Activated naive CD8-positive, alpha-beta T cell treated with anti-CD3 and anti-CD28 coated beads, Interleukin-2, amount 10 ng/mL, durations not matched to agents 7 days and 5 days (primary cell): ENCODE measurements at regions not wholly inside any gene's neighbourhood (a gene's known extent, or its start where the extent isn't known, plus 50 kb on each side); places are given as distances from the start of the nearest gene placed in this dataset.

ENCODE experiments used
- ATAC-seq: fragments of 150-1000 bp; cut with Tn5 transposase; one replicate; pipeline ENCODE4 v1.10.0; 2021; ENCODE audit warnings: low read depth, moderate library complexity
- POLR2A ChIA-PET: fragments of 350-600 bp; sonication (Branson Sonifier 250); formaldehyde crosslinking; loops from one replicate; lab custom pipeline; 2021; ENCODE audit warnings: antibody characterized with exemption; lab: Charles Lee
- DNase-seq: peaks from one replicate; pipeline ENCODE4 v3.0.0; 2021
- H3K27ac Mint-ChIP-seq: one replicate; pipeline ENCODE4 v1.8.0; 2022; ENCODE audit warnings: mild to moderate bottlenecking, mixed read lengths
- H3K27me3 Mint-ChIP-seq: one replicate; pipeline ENCODE4 v1.8.0; 2022; ENCODE audit warnings: mild to moderate bottlenecking, moderate library complexity, mixed read lengths
- H3K36me3 Mint-ChIP-seq: one replicate; pipeline ENCODE4 v1.8.0; 2021; ENCODE audit warnings: mild to moderate bottlenecking, mixed read lengths
- H3K4me1 Mint-ChIP-seq: one replicate; pipeline ENCODE4 v1.8.0; 2021; ENCODE audit warnings: mixed read lengths
- H3K4me3 Mint-ChIP-seq: one replicate; pipeline ENCODE4 v1.8.0; 2022; ENCODE audit warnings: mild to moderate bottlenecking, moderate library complexity, mixed read lengths
- H3K9me3 Mint-ChIP-seq: one replicate; pipeline ENCODE4 v1.8.0; 2021; ENCODE audit warnings: mixed read lengths

- ATAC-seq (no peak), DNase-seq (no peak)
- H3K4me1 Mint-ChIP-seq: no peaks in the 10 kb centered on the region
- H3K27ac Mint-ChIP-seq: no peak overlapping the region
- no peaks in the 10 kb centered on the region for H3K27me3 Mint-ChIP-seq
- H3K9me3 Mint-ChIP-seq: no peaks in the 10 kb centered on the region
- POLR2A ChIA-PET: no interaction called here
- no peak overlapping the region for H3K4me3 Mint-ChIP-seq
- H3K36me3 Mint-ChIP-seq: no peaks in the 10 kb centered on the region
Measured at GRCh38 chr7:15863951-15864625, 177.6 kb upstream of the MEOX2 start.

DNA sequence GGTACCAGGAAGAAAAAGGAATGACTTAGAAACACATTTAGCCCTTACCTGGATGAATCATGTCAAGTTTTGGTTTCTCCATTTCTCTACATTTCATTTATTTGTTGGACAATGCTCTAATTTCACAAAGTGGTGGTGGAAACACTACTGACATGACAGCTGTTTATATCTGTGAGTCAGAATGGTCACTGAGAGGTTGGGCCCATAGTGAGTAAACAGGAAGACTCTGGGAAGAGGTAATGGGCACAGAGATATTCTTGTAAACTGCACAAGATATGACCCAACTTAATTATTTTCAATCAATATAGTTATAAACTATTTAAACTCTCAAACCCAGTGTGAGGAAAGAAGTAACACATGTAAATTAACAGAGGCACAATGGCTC is 176.3 kb upstream of the MEOX2 start:
- no peak for DNase-seq
- Mint-ChIP-seq H3K27me3 (no peaks in the 10 kb centered on the region), H3K4me3 (no peak overlapping the region), H3K27ac (no peak overlapping the region), H3K4me1 (no peaks in the 10 kb centered on the region), H3K36me3 (no peaks in the 10 kb centered on the region), H3K9me3 (peaks cover 2% of the 10 kb centered on the region)
- POLR2A ChIA-PET: no interaction called here
- no peak for ATAC-seq

- Mint-ChIP-seq H3K36me3 (no peaks in the 10 kb centered on the region), H3K4me1 (no peaks in the 10 kb centered on the region), H3K27me3 (no peaks in the 10 kb centered on the region), H3K9me3 (peaks cover 2% of the 10 kb centered on the region), H3K27ac (no peak overlapping the region), H3K4me3 (no peak overlapping the region)
- POLR2A ChIA-PET: no interaction called here
- DNase-seq: no peak
- ATAC-seq: no peak
Measured at GRCh38 chr7:15862016-15862780, 175.7 kb upstream of the MEOX2 start.

DNA sequence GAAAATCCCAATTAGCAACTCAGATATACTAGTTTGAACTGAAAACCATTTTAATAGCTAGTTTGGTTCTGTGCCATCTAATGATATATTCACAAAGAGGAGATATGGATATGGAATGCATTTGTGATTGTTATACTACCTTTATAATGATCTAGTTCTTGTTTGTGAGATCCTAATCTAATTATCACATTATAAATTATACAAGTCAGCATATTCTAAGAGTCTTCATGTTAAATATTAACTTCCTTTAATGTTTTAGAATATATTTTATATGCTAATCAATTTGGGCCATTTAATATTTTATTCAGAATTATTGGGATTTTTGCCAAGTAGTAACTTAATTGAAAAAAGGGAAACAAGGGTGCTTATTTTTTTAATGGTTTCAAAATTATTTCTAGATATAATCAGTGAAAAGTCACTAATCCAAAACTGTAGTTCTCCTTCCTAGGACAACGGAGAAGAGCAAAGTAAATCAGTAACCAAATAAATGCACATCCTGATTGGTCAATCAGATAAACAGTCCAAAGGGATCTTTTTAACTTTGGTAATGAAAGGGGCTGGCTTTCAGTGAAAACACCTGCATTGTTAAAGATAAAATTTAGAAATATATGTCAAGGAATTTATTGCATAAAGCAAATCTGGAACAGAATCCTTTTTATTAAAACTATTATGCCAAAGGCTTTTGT is 173.9 kb upstream of the MEOX2 start:
- Mint-ChIP-seq H3K4me1 (no peaks in the 10 kb centered on the region), H3K4me3 (no peak overlapping the region), H3K36me3 (no peaks in the 10 kb centered on the region), H3K27ac (no peak overlapping the region), H3K9me3 (peaks cover 3% of the 10 kb centered on the region), H3K27me3 (no peaks in the 10 kb centered on the region)
- DNase-seq (no peak), ATAC-seq (no peak)
- POLR2A ChIA-PET: no interaction called here

DNA sequence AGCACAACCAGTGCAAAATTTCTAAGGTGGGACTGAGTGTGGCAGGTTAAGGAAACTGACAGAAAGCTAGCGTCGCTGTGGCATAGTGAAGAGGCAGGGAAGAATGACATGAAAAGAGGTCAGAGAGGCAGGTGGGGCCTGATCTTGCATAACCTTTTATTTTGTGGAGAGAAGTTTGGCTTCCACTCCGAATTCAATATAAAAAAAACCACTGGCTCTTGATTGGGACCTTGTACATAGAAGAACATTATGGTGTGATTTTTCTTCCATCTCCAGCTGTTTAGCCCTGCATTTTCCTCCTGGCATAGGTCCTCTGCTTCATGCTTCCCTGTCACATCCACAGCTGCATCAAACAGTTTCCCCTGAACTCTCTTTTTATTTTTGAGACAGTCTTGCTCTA is 170.5 kb upstream of the MEOX2 start:
- POLR2A ChIA-PET: no interaction called here

GRCh38 chr7:15856311-15856710 is 169.8 kb upstream of the MEOX2 start:
- H3K36me3 Mint-ChIP-seq: no peaks in the 10 kb centered on the region

More for the DNA sequence above, 170.5 kb upstream of the MEOX2 start:
- DNase-seq (no peak), ATAC-seq (no peak)
- peaks cover 4% of the 10 kb centered on the region for H3K9me3 Mint-ChIP-seq
- H3K4me3 Mint-ChIP-seq: no peak overlapping the region
- H3K4me1 Mint-ChIP-seq: no peaks in the 10 kb centered on the region
- no peaks in the 10 kb centered on the region for H3K36me3 Mint-ChIP-seq
- no peak overlapping the region for H3K27ac Mint-ChIP-seq
- H3K27me3 Mint-ChIP-seq: no peaks in the 10 kb centered on the region

GRCh38 chr7:15855525-15856109 is 169.1 kb upstream of the MEOX2 start:
- Mint-ChIP-seq H3K27ac (no peak overlapping the region), H3K27me3 (no peaks in the 10 kb centered on the region), H3K4me3 (no peak overlapping the region), H3K4me1 (no peaks in the 10 kb centered on the region), H3K9me3 (peaks cover 4% of the 10 kb centered on the region), H3K36me3 (no peaks in the 10 kb centered on the region)
- POLR2A ChIA-PET: no interaction called here
- DNase-seq: no peak
- no peak for ATAC-seq

More at GRCh38 chr7:15856311-15856710, 169.8 kb upstream of the MEOX2 start:
- no peak for DNase-seq
- no peak overlapping the region for H3K27ac Mint-ChIP-seq
- H3K27me3 Mint-ChIP-seq: no peaks in the 10 kb centered on the region
- POLR2A ChIA-PET: no interaction called here
- H3K9me3 Mint-ChIP-seq: peaks cover 4% of the 10 kb centered on the region
- no peaks in the 10 kb centered on the region for H3K4me1 Mint-ChIP-seq
- H3K4me3 Mint-ChIP-seq: no peak overlapping the region
- no peak for ATAC-seq

DNA sequence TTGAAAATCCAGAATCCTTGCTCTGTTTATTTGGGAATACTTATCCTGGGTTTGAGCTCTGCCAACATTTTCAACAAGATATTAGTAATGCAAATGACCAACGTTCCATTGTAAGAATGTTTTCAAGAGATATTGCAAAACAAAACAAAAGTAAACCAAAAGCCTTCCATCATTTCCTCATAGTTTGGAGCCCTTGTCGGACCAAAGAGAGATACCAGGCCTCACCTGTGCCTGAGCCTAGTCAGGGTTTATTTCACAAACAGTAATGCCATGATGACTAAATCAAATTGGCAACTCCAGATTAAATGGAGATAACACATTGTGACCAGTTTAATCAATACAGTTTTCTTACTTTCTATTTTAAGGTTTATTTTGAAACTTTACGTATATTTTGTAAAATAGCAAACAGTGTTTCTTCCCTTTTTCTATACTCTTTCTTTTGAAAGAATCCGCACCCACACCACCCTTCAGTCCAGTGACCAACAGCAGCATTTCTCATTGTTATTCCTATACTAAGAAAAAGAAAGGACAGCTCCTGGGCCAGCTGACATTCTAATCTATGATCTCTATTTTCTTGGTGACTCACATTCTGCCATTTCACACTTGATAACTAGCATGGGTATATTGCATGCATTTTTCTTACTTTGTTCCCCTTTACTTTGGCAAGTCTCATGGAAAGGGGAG is 168.5 kb upstream of the MEOX2 start:
- H3K4me3 Mint-ChIP-seq: no peak overlapping the region
- ATAC-seq: no peak
- H3K27ac Mint-ChIP-seq: no peak overlapping the region
- POLR2A ChIA-PET: no interaction called here
- DNase-seq: no peak
- peaks cover 4% of the 10 kb centered on the region for H3K9me3 Mint-ChIP-seq
- no peaks in the 10 kb centered on the region for H3K27me3 Mint-ChIP-seq
- no peaks in the 10 kb centered on the region for H3K36me3 Mint-ChIP-seq
- no peaks in the 10 kb centered on the region for H3K4me1 Mint-ChIP-seq

- Mint-ChIP-seq H3K4me3 (no peak overlapping the region), H3K27me3 (no peaks in the 10 kb centered on the region), H3K9me3 (peaks cover 4% of the 10 kb centered on the region), H3K36me3 (no peaks in the 10 kb centered on the region), H3K4me1 (no peaks in the 10 kb centered on the region), H3K27ac (no peak overlapping the region)
- POLR2A ChIA-PET: no interaction called here
- no peak for ATAC-seq
- no peak for DNase-seq
Measured at GRCh38 chr7:15853832-15854470, 167.5 kb upstream of the MEOX2 start.

- peaks cover 1% of the 10 kb centered on the region for H3K9me3 Mint-ChIP-seq
- H3K27ac Mint-ChIP-seq: no peak overlapping the region
- ATAC-seq: no peak
- H3K36me3 Mint-ChIP-seq: no peaks in the 10 kb centered on the region
- no peak for DNase-seq
- no peaks in the 10 kb centered on the region for H3K27me3 Mint-ChIP-seq
- H3K4me1 Mint-ChIP-seq: no peaks in the 10 kb centered on the region
- H3K4me3 Mint-ChIP-seq: no peak overlapping the region
- POLR2A ChIA-PET: no interaction called here
Measured at GRCh38 chr7:15851201-15851600, 164.7 kb upstream of the MEOX2 start.

DNA sequence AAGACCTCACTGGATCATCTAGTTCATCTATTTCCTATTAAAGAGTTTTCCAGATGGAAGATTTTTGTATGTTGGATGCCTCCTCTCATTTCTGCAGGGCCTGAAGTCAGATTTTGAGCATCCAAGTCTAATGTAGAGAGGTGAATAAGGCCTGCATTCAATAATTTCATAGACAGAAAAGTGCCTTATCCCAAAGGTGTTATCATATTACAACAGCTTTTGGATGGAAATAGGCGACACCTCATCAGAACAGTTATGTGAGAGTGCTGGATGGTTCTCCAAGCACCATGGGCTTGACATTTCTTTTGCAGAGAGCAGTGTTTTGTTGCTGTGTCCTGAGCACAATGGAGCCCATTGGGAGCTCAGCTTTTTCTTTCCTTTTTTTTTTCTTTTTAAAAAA is 162.4 kb upstream of the MEOX2 start:
- Mint-ChIP-seq H3K9me3 (no peaks in the 10 kb centered on the region), H3K27ac (no peak overlapping the region), H3K36me3 (no peaks in the 10 kb centered on the region), H3K4me3 (no peak overlapping the region), H3K27me3 (no peaks in the 10 kb centered on the region), H3K4me1 (no peaks in the 10 kb centered on the region)
- ATAC-seq: no peak
- POLR2A ChIA-PET: no interaction called here
- no peak for DNase-seq

GRCh38 chr7:15848362-15848761 is 161.9 kb upstream of the MEOX2 start:
- no peak overlapping the region for H3K27ac Mint-ChIP-seq
- no peaks in the 10 kb centered on the region for H3K36me3 Mint-ChIP-seq
- H3K4me1 Mint-ChIP-seq: no peaks in the 10 kb centered on the region
- ATAC-seq (no peak), DNase-seq (no peak)
- H3K9me3 Mint-ChIP-seq: no peaks in the 10 kb centered on the region
- H3K4me3 Mint-ChIP-seq: no peak overlapping the region
- POLR2A ChIA-PET: no interaction called here
- H3K27me3 Mint-ChIP-seq: no peaks in the 10 kb centered on the region

DNA sequence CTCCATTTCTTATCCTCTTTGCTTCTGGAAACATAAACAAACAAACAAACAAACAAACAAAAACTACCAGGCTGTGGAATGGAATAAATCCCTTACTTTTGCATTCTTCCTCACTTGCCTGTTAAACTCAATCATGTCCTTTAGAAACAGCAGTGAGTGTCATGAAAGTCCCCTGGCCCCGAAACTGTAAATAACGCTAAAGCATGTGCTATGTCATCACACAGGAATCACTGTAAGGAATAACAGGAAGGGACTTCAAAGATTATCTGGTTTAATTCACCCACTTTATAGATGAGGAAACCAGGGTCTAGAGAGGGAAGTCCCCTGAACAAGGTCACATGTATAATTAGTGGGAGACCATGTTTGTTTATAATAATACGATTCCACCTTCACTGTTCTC is 159.4 kb upstream of the MEOX2 start:
- no peak for ATAC-seq
- H3K9me3 Mint-ChIP-seq: no peaks in the 10 kb centered on the region
- no peak overlapping the region for H3K27ac Mint-ChIP-seq
- no peak overlapping the region for H3K4me3 Mint-ChIP-seq
- H3K36me3 Mint-ChIP-seq: no peaks in the 10 kb centered on the region
- DNase-seq: no peak
- POLR2A ChIA-PET: no interaction called here
- no peaks in the 10 kb centered on the region for H3K27me3 Mint-ChIP-seq
- no peaks in the 10 kb centered on the region for H3K4me1 Mint-ChIP-seq
